MCF 10A (cell line): ENCODE measurements at regions not wholly inside any gene's neighbourhood (a gene's known extent, or its start where the extent isn't known, plus 50 kb on each side); places are given as distances from the start of the nearest gene placed in this dataset.

ENCODE experiments used
- BruUV-seq: library from RNA; stranded (reverse); fragments of 400-500 nt; replicated peaks from 2 replicates; lab custom pipeline; 2021; lab: Mats Ljungman, UMichigan
- CTCF ChIA-PET: fragments of 300-600 bp; sonication (Branson Sonifier 250); formaldehyde crosslinking; extraction: SDS; loops from one replicate; lab custom pipeline; 2021; ENCODE audit warnings: antibody characterized with exemption, inconsistent platforms; lab: Yijun Ruan, JAX
- POLR2A ChIA-PET: fragments of 300-600, 350-650 bp; sonication (Branson Sonifier 250); formaldehyde crosslinking; extraction: SDS; loops from one replicate; lab custom pipeline; 2020; ENCODE audit warnings: antibody characterized with exemption, inconsistent platforms; lab: Yijun Ruan, JAX
- DNase-seq: peaks from one replicate; pipeline ENCODE4 v3.0.0-alpha.2; 2018; ENCODE audit not compliant: unreplicated experiment
- H3K27ac Mint-ChIP-seq: one replicate; pipeline ENCODE4 v1.8.0; 2022; ENCODE audit warnings: mild to moderate bottlenecking, low read depth, mixed read lengths; ENCODE audit not compliant: unreplicated experiment
- H3K27me3 Mint-ChIP-seq: one replicate; pipeline ENCODE4 v1.8.0; 2022; ENCODE audit warnings: mixed read lengths; ENCODE audit not compliant: insufficient read depth, unreplicated experiment
- H3K36me3 Mint-ChIP-seq: one replicate; pipeline ENCODE4 v1.8.0; 2022; ENCODE audit warnings: mild to moderate bottlenecking, moderate library complexity, mixed read lengths; ENCODE audit not compliant: insufficient read depth, unreplicated experiment
- H3K4me1 Mint-ChIP-seq: one replicate; pipeline ENCODE4 v1.8.0; 2022; ENCODE audit warnings: mixed read lengths; ENCODE audit not compliant: insufficient read depth, unreplicated experiment
- H3K4me3 Mint-ChIP-seq: one replicate; pipeline ENCODE4 v1.8.0; 2022; ENCODE audit warnings: mild to moderate bottlenecking, moderate library complexity, mixed read lengths; ENCODE audit not compliant: unreplicated experiment
- H3K9me3 Mint-ChIP-seq: one replicate; pipeline ENCODE4 v1.8.0; 2022; ENCODE audit warnings: mixed read lengths; ENCODE audit not compliant: unreplicated experiment
- intact Hi-C: fragments of 100-400 bp; cut with micrococcal nuclease; formaldehyde crosslinking; loops from 2 replicates; pipeline ENCODE4 v1.14.1; 2022
- TF ChIP-seq, protein P1 (sequence below): fragments of 200-600 bp; IDR thresholded peaks from one replicate; pipeline ENCODE4 v1.8.0; 2022; ENCODE audit warnings: antibody characterized with exemption, mild to moderate bottlenecking; ENCODE audit not compliant: unreplicated experiment

DNA sequence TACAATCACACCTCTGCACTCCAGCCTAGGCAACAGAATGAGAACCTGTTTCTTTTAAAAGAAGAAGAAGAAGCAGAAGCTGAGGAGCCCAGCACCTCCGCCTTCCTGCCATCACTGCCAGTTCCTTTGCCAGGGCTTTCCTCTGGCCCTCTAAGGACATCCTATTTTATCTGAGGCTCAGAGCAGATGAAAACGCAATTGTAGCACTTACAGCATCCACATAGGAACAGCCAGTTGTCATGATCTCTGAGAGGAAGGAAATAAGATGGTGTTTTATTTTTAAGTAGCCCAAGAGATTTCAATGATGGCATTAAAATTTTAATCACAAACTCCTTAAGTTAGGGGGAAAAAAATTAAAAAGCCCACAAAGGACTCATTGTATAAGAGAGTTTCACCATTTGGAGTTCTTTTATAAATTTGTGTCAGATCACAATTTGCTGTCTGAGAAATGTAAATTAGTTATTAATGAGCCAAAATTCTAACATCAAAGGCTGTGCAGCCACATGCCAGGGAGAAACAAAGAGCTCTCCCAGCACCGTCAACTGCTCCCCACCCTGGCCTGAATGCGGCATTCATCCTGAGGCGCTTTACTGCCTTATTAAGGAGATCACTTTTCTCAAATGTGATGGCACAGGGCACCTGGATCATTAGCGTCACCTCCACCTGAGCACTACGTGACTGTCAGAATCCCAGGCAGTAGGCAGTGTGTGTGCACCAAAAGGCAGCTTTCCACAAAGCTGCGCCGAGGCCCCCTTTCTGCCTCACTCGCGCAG lies 393.0 kb downstream of the FOXO1 start:
- Mint-ChIP-seq H3K27ac (peak overlapping the region; percentile 50), H3K27me3 (no peaks in the 10 kb centered on the region), H3K36me3 (no peaks in the 10 kb centered on the region), H3K9me3 (no peaks in the 10 kb centered on the region), H3K4me1 (peaks cover 32% of the 10 kb centered on the region), H3K4me3 (no peak overlapping the region)
- ChIA-PET POLR2A (interaction anchor here (1.0 to 4.3 kb wide), 24 partner anchors 13 to 391 kb away, joined by 3 to 37 read pairs (median 6); no protein-coding TSS in a partner anchor), CTCF (interaction anchor here (0.6 to 1.2 kb wide), 6 partner anchors 13 to 204 kb away, joined by 3 to 4 read pairs (median 3); no protein-coding TSS in a partner anchor)
- TF ChIP-seq, protein P1, sequence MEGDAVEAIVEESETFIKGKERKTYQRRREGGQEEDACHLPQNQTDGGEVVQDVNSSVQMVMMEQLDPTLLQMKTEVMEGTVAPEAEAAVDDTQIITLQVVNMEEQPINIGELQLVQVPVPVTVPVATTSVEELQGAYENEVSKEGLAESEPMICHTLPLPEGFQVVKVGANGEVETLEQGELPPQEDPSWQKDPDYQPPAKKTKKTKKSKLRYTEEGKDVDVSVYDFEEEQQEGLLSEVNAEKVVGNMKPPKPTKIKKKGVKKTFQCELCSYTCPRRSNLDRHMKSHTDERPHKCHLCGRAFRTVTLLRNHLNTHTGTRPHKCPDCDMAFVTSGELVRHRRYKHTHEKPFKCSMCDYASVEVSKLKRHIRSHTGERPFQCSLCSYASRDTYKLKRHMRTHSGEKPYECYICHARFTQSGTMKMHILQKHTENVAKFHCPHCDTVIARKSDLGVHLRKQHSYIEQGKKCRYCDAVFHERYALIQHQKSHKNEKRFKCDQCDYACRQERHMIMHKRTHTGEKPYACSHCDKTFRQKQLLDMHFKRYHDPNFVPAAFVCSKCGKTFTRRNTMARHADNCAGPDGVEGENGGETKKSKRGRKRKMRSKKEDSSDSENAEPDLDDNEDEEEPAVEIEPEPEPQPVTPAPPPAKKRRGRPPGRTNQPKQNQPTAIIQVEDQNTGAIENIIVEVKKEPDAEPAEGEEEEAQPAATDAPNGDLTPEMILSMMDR: no peak
- no TSS peak for BruUV-seq
- intact Hi-C loops: no loop called here
- no peak for DNase-seq

DNA sequence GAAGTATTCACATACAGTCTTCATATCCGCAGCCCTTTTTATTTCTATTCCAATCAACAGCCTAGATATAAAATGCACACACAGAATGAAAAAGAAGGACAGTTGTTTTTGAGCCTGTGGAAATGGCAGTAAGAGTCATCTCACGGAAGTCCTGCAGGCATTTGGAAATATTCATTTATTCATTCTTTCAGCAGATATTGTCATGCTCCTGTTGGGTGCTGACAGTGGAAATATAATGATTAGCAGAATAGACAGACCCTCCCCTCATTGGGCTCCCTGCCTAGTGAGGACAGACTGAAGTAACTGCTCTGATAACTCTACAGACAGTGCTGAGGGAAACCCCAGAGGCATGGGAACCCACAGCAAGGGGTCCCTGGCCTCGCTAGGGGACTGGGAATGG lies 392.3 kb downstream of the FOXO1 start:
- no peak for DNase-seq
- POLR2A ChIA-PET: no interaction called here
- TF ChIP-seq, protein P1: no peak
- Mint-ChIP-seq H3K4me1 (peaks cover 32% of the 10 kb centered on the region), H3K36me3 (no peaks in the 10 kb centered on the region), H3K27ac (peak overlapping the region; percentile 50), H3K27me3 (no peaks in the 10 kb centered on the region), H3K9me3 (no peaks in the 10 kb centered on the region), H3K4me3 (no peak overlapping the region)
- intact Hi-C loops: no loop called here
- BruUV-seq: no TSS peak
- CTCF ChIA-PET: no interaction called here

DNA sequence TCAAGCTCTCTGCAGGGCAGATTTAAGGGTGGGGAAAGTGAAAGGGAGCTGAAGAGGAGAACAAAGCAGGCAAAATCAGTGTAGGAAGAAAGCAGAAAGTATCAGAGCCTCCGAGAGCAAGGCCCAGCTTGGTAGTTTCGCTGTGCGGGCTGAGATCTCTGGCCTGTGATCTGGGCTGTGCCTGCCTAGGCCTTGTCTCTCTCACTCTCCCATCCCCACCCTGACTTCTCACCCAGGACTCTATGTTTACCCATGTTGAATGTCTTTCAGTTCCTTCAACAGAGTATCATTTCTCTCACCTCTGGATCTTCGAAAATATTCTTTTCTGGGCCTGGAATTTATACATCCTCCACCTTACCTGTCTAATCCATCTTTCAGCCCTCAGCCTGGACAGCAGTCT lies 391.3 kb downstream of the FOXO1 start:
- Mint-ChIP-seq H3K4me3 (no peak overlapping the region), H3K9me3 (no peaks in the 10 kb centered on the region), H3K36me3 (no peaks in the 10 kb centered on the region), H3K4me1 (peaks cover 32% of the 10 kb centered on the region), H3K27ac (peak overlapping the region; percentile 90), H3K27me3 (no peaks in the 10 kb centered on the region)
- ChIA-PET CTCF (interaction anchor here (1.3 kb wide), 1 partner anchor 8 kb away, joined by 3 read pairs; no protein-coding TSS in a partner anchor), POLR2A (no interaction called here)
- no peak for DNase-seq
- no TSS peak for BruUV-seq
- TF ChIP-seq, protein P1: no peak
- intact Hi-C loops: no loop called here

DNA sequence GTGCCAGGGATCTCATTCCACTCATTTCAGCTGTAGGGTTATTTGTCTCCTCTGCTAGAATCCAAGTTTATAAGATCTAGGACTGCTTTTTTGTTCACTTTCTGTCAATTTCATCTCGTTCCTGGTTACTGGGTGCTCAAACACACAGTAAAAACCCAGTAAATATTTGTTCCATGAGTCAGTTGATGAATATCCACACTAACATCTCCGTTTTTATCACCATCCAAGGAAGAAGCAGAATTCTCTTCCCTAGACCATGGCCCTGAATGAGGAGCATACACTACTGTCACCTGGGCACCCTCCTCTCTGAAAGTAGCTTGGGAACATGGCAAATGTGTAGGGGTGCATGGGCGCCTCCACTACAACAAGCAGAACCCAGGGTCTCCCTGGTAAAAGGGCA lies 390.8 kb downstream of the FOXO1 start:
- no peaks in the 10 kb centered on the region for H3K9me3 Mint-ChIP-seq
- peak overlapping the region; percentile 90 for H3K27ac Mint-ChIP-seq
- no peaks in the 10 kb centered on the region for H3K27me3 Mint-ChIP-seq
- BruUV-seq: no TSS peak
- ChIA-PET POLR2A (no interaction called here), CTCF (interaction anchor here (1.3 kb wide), 1 partner anchor 9 kb away, joined by 3 read pairs; no protein-coding TSS in a partner anchor)
- H3K4me1 Mint-ChIP-seq: peaks cover 32% of the 10 kb centered on the region
- DNase-seq: no peak
- intact Hi-C loops: no loop called here
- TF ChIP-seq, protein P1: no peak
- no peaks in the 10 kb centered on the region for H3K36me3 Mint-ChIP-seq
- H3K4me3 Mint-ChIP-seq: no peak overlapping the region
